Inflammatory macrophage treated with lipopolysaccharide for 1 hour (primary cell): ENCODE measurements at regions not wholly inside any gene's neighbourhood (a gene's known extent, or its start where the extent isn't known, plus 50 kb on each side); places are given as distances from the start of the nearest gene placed in this dataset.

Experiments
- DNase-seq, 2 donors: peaks; one replicate each; pipeline ENCODE4 v3.0.0-alpha.2; 2020 to 2022

- DNase-seq, result no peak
Measured at GRCh38 chr15:46567968-46568367, 933.1 kb downstream of the SQOR start.

- no peak for DNase-seq
Measured at GRCh38 chr15:46569781-46570180, 935.0 kb downstream of the SQOR start.

- DNase-seq, result no peak
Measured at GRCh38 chr15:46576646-46577395, 942.0 kb downstream of the SQOR start.

GRCh38 chr15:46577767-46578166 is 942.9 kb downstream of the SQOR start:
- DNase-seq, result no peak

GRCh38 chr15:46580487-46580886 is 945.7 kb downstream of the SQOR start:
- no peak for DNase-seq

GRCh38 chr15:46580924-46581323 is 946.1 kb downstream of the SQOR start:
- no peak for DNase-seq

DNA sequence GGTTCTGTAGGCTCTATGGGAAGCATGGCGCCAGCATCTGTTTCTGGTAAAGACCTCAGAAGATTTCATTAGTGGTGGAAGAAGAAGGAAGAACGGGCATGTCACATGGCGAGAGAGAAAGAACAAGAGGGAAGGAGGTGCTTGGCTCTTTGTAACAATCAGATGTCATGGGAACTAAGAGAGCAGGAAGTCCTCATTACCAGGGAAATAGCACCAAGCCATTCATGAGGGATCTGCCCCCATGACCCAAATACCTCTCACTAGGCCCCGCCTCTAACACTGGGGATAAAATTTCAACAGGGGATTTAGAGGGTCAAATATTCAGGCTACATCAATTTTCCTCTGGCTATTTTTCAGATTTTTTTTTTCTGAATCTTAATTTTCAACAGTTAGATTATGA is 954.3 kb downstream of the SQOR start:
- DNase-seq, result no peak

- no peak for DNase-seq
Measured at GRCh38 chr15:46591462-46591861, 956.6 kb downstream of the SQOR start.

DNA sequence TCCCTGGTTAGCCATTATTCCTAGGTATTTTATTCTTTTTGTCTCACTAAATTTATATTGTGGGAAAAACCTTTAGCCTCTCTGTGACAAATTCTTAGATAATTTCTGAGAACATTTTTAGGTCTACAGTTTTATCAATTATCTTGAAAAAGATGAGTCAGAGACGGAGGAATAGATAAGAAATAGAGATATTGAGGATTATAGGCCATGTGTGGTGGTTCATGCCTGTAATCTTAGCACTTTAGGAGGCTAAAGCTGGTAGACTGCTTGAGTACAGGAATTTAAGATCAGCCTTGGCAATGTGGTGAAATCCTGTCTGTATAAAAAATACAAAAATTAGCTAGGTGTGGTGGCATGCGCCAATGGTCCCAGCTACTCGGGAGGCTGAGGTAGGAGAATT is 960.2 kb downstream of the SQOR start:
- no peak for DNase-seq

- DNase-seq, result no peak
Measured at GRCh38 chr15:46607077-46607476, 972.2 kb downstream of the SQOR start.

DNA sequence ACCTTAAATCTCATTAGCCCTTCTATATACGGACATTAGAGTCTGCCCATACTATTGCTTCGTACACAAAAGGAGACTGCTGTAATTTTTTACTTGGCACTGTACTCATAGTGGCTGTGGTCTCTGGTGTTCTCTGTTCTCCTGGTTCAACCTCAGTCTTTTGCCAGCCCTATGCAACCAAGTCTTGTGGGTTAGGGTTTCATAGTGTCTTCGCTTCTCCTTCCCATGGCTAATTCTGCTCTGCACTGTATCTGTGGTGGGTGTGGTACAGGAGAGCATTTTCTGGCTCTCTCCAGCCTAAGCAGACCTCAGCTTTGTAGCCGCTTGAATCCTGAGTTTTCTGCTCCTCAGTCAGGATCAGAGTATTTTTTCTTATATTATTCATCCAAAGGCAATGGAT is 981.2 kb downstream of the SQOR start:
- no peak for DNase-seq

- no peak for DNase-seq
Measured at GRCh38 chr15:46617507-46617906, 982.7 kb downstream of the SQOR start.

- DNase-seq, result no peak
Measured at GRCh38 chr15:46618984-46619383, 984.2 kb downstream of the SQOR start.

DNA sequence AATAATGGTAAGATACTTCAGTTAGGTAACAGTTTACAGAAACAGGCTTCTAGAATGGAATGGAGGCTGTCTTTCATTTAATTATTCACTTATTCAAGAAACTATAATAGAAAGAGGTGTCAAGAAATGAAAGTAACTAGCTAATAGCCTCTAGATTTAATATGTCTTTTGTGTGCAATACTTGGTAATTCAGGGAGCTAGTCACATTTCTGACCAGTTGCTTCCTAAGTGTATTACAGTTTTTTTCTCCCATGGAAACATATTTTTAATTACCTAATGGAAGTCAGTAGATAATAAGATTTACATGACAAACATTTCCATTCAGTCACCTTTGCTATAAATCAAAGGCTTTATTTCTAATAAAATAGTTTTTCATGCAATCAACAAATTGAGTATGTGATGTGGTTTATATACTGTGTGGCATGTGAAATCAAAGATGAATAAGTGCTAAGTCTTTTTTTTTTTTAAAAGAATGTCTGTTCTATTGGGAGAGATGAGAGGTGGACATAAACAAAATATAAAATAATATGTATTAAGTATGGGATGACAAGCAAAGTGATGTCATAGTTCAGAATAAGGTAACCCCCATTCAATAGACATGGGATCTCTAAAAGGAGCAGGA is 985.7 kb downstream of the SQOR start:
- no peak for DNase-seq

DNA sequence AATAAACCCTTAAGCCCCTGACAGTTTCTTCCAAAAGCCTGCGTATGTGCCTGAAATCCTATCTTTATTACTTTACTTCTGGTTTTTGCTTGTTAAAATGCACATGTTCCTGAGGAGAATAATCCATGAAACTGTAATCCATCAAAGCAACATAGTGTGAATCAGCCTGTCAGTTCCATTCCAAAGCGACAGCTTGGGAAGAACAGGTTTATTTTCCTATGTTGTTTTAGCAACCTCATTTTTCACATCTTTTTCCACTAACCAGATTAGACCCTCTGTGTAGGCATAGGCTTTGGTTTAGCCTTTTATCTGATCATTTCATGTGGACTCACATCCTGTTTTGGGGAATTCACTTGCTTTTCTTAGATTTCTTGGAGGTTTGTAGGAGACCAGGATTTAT is 988.0 kb downstream of the SQOR start:
- no peak for DNase-seq

DNA sequence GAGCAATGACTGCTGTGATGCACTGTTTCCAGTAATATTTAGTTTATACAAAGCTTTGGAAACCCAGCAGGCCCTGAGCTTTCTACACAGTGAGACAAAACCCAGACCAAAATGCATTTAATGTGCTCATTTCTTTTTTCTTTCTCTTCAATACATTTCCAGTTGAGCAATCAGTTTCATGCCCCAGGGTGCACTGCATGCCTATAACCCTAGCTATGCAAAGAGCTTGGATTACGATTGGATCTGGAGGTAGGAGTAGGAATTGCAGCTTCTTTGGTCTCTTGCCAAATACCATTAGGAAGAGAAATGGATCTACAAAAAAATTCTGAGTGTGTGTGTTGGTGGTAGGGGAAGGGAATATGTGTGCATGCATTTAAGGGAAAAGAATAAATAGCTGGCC is 1001.4 kb downstream of the SQOR start:
- DNase-seq, result no peak

- no peak for DNase-seq
Measured at GRCh38 chr15:46644501-46645481, 1010.0 kb downstream of the SQOR start.

DNA sequence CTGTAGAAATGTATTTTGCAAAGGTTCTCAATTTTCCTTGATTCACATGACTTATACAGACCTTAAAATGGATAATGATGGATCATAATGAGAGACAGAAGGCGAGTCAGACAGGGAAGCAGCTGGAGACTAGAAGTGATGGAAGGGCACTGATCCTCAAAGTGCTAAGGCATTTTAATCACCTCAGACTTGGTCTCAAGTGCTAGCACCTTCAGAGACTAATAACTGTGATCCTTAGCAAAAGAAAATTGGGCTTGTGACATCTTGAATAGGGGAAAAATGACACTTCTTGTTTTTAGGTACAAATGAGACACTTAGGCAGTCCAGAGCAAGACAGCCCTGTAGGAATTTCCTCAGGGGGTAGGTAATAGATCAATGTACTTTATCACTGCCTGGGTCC is 1011.7 kb downstream of the SQOR start:
- no peak for DNase-seq

- DNase-seq, result no peak
Measured at GRCh38 chr15:46647046-46647445, 1012.2 kb downstream of the SQOR start.

GRCh38 chr15:46652266-46652665 is 1017.4 kb downstream of the SQOR start:
- no peak for DNase-seq

GRCh38 chr15:46654993-46655392 is 1020.2 kb downstream of the SQOR start:
- DNase-seq, result no peak

DNA sequence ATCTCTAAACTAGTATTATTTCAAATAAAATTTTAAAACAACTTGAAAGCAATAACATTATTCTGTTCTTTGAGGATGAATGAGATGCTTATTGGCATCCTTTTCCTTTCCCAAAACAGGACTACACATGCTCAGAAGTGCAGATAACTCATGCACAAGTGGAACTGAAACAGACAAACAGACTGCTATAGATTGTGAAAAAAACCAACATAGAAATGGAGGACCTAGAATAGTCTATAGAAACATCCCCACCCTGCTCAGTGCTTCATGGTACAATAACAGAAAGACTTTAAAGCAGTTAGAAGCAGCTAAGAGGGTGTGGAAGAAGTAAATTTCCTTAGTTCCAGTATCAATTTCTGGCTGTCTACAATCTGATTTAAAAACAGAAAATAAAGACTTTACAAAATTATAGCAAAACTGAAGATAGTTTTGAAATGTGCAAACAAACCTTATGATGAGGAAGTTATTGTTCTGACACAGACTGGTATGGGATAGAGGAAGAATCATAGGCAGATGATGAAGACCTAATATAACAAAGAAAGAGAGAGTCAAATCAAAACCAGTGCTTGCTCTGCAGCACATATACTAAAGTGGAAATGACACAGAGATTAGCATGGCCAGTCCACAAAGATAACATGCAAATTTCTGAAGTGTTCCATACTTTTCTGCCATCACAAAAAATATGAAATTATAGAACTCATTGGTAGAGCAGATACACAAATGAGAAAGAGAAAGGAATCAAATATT is 1025.4 kb downstream of the SQOR start:
- DNase-seq, result no peak

DNA sequence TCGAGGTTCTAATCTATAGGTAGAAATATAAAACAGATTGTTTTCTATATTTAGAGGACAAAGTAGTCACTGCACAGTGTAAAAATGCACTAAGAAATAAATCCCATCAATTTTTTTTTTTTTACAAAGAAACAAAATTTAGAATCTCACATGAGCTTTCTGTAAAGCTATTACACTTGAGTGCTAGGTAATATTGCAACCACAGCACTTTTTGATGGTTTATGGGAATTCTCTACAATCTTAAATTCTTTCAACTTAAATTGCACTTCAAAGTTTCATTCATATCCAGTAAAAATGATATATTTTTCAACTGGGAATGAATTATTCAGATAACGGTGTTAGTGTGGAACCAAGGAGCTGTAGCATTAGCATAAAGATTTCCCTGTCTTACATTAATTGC is 1035.4 kb downstream of the SQOR start:
- no peak for DNase-seq
